ENCODE measurements at regions not wholly inside any gene's neighbourhood (a gene's known extent, or its start where the extent isn't known, plus 50 kb on each side); places are given as distances from the start of the nearest gene placed in this dataset.

DNA sequence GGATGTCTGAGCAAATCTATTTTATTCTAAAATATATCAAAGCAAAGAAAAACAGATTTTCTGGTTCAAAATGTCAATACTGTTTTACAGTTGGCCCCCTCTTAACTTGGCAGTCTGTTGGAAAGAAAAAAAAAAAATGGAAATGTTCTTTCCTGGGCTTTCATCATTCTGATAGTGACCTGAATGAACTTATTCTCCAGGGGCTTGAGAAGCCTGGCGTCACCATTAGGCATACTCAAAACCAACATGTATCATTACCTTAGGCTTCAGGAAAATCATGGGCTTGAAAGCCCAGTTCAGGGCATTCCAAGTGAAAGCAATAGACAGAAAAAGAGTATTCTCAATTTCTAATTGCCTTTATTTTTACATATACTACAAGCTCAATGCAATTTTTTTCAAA lies 283.7 kb upstream of the PUM3 start:
- TF ChIP-seq POLR2AphosphoS5 (IDR thresholded peaks at IDR 0.05), result no peak
- TF ChIP-seq POLR2A (IDR thresholded peaks at IDR 0.05), result no peak
- TF ChIP-seq, protein P1, sequence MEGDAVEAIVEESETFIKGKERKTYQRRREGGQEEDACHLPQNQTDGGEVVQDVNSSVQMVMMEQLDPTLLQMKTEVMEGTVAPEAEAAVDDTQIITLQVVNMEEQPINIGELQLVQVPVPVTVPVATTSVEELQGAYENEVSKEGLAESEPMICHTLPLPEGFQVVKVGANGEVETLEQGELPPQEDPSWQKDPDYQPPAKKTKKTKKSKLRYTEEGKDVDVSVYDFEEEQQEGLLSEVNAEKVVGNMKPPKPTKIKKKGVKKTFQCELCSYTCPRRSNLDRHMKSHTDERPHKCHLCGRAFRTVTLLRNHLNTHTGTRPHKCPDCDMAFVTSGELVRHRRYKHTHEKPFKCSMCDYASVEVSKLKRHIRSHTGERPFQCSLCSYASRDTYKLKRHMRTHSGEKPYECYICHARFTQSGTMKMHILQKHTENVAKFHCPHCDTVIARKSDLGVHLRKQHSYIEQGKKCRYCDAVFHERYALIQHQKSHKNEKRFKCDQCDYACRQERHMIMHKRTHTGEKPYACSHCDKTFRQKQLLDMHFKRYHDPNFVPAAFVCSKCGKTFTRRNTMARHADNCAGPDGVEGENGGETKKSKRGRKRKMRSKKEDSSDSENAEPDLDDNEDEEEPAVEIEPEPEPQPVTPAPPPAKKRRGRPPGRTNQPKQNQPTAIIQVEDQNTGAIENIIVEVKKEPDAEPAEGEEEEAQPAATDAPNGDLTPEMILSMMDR (IDR thresholded peaks at IDR 0.05), result no peak
- TF ChIP-seq EP300 (IDR thresholded peaks at IDR 0.05; ENCODE audit: low read depth), result no peak
- in situ Hi-C loops (cut with MboI; ENCODE audit: low pct_ligation_motif_present in 1 of 4, low pct_unique_long_range_greater_than_20kb in 1 of 4, low sequenced_read_pairs in 3 of 4), result no loop called here
- Histone ChIP-seq H3K36me3 (no peaks in the 10 kb centered on the region), H3K27me3 (no peaks in the 10 kb centered on the region), H3K4me1 (no peaks in the 10 kb centered on the region), H3K27ac (no peak overlapping the region), H3K4me3 (no peak overlapping the region), H3K9me3 (no peaks in the 10 kb centered on the region)
- 71 to 74% methylated on average over 1 of the region's 1 CpG for WGBS, 2 donors (ENCODE audit: low coverage in 1 of 2)
- intact Hi-C loops (cut with DNase I; ENCODE audit: low total_unique reads), result no loop called here
- no peak for DNase-seq

DNA sequence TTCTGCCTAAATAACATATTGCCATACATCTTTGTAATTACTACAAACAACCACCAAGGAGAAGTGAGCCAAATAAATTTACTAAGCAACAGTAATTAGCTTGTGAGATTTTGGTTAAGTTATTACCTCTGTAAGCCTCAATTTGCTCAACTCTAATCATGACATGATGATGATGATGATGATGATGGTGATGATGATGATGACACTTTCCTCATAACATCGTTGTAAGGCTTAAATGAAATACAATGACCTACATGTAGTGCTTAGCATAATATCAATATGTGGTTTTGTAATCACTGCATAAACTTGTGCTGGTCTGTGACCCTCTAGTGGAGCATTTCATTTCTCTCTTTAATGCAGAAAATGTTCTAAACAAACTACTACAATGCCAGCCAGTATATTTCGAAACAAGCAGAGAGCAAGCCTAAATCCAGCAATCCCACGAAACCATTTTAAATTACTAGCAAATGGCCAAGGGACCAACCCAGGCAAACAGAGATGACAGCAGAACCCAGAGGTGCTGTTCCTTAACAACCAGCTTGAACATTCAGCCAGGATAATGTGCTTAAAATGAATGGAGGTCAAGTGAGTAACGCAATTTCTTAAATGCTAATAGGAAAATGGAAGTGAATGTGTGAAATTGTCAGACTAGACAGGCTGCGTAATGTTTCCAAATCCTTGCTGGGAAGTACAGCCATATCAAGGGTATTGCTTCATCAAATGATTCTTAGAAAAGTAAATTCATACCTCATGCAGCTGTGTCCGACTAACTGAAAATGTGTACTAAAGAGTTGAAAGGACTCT lies 281.9 kb upstream of the PUM3 start:
- in situ Hi-C loops (cut with MboI; ENCODE audit: low pct_ligation_motif_present in 1 of 4, low pct_unique_long_range_greater_than_20kb in 1 of 4, low sequenced_read_pairs in 3 of 4), result no loop called here
- Histone ChIP-seq H3K27ac (no peak overlapping the region), H3K4me1 (no peaks in the 10 kb centered on the region), H3K4me3 (no peak overlapping the region), H3K9me3 (no peaks in the 10 kb centered on the region), H3K27me3 (no peaks in the 10 kb centered on the region), H3K36me3 (no peaks in the 10 kb centered on the region)
- 62 to 63% methylated on average over 5 to 6 of the region's 6 CpGs for WGBS, 2 donors (ENCODE audit: low coverage in 1 of 2)
- DNase-seq, result no peak
- intact Hi-C loops (cut with DNase I; ENCODE audit: low total_unique reads), result no loop called here
- TF ChIP-seq POLR2AphosphoS5 (IDR thresholded peaks at IDR 0.05) (no peak), EP300 (IDR thresholded peaks at IDR 0.05; ENCODE audit: low read depth) (no peak), POLR2A (IDR thresholded peaks at IDR 0.05) (no peak)
- TF ChIP-seq, protein P1 (IDR thresholded peaks at IDR 0.05), result no peak

DNA sequence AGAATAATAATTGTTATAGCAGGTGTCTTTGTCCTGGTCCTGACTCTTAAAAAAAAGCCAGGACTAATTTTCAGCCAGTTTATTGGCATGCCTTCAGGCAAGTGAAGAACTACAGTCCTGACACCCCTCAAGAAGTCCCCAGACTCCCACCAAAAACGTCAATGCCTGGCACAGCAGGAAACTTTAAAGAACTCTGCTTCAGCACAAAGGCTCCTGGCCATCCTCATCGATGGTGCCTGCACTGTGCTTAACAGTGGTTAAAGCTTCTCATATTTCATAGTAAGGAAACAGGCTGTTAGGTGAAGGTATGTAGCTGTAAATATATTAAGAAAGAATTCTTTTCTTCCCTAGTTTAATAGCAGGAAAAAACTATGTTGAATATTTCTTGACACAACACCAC lies 280.1 kb upstream of the PUM3 start:
- H3K4me1 ChIP-seq, result no peaks in the 10 kb centered on the region
- no peaks in the 10 kb centered on the region for H3K9me3 ChIP-seq
- no peak for DNase-seq
- intact Hi-C loops (cut with DNase I; ENCODE audit: low total_unique reads) (no loop called here), in situ Hi-C loops (cut with MboI; ENCODE audit: low pct_ligation_motif_present in 1 of 4, low pct_unique_long_range_greater_than_20kb in 1 of 4, low sequenced_read_pairs in 3 of 4) (no loop called here)
- H3K4me3 ChIP-seq, result no peak overlapping the region
- 23 to 26% methylated on average over 2 of the region's 2 CpGs for WGBS, 2 donors (ENCODE audit: low coverage in 1 of 2)
- H3K36me3 ChIP-seq, result no peaks in the 10 kb centered on the region
- H3K27me3 ChIP-seq, result no peaks in the 10 kb centered on the region
- TF ChIP-seq, protein P1 (IDR thresholded peaks at IDR 0.05), result no peak
- TF ChIP-seq EP300 (IDR thresholded peaks at IDR 0.05; ENCODE audit: low read depth) (no peak), POLR2A (IDR thresholded peaks at IDR 0.05) (no peak), POLR2AphosphoS5 (IDR thresholded peaks at IDR 0.05) (no peak)
- H3K27ac ChIP-seq, result no peak overlapping the region

DNA sequence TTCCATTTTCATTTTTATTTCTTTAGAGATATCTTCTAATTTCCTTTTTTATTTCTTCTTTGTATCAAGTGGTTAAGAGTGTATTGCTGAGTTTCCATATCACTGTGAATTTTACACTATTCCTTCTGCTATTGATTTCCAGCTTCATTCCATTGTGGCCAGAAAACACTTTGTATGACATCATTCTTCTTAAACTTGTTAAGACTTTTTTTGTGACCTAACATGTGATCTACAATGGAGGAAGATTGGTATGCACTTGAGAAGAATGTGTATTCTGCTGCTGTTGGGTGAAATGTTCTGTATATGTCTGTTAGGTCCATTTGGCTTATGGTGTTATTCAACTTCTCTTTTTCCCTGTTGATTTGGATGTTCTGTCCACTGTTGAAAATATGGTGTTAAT lies 274.2 kb upstream of the PUM3 start:
- in situ Hi-C loops (cut with MboI; ENCODE audit: low pct_ligation_motif_present in 1 of 4, low pct_unique_long_range_greater_than_20kb in 1 of 4, low sequenced_read_pairs in 3 of 4) (no loop called here), intact Hi-C loops (cut with DNase I; ENCODE audit: low total_unique reads) (no loop called here)
- no peaks in the 10 kb centered on the region for H3K27me3 ChIP-seq
- H3K4me1 ChIP-seq, result no peaks in the 10 kb centered on the region
- H3K4me3 ChIP-seq, result no peak overlapping the region
- no peaks in the 10 kb centered on the region for H3K36me3 ChIP-seq
- H3K27ac ChIP-seq, result no peak overlapping the region
- no peak for DNase-seq
- TF ChIP-seq EP300 (IDR thresholded peaks at IDR 0.05; ENCODE audit: low read depth) (no peak), POLR2A (IDR thresholded peaks at IDR 0.05) (no peak), POLR2AphosphoS5 (IDR thresholded peaks at IDR 0.05) (no peak)
- TF ChIP-seq, protein P1 (IDR thresholded peaks at IDR 0.05), result no peak
- H3K9me3 ChIP-seq, result peaks cover 6 to 13% of the 10 kb centered on the region in 2 donors
